GM23338 (cell line): ENCODE measurements at regions not wholly inside any gene's neighbourhood (a gene's known extent, or its start where the extent isn't known, plus 50 kb on each side); places are given as distances from the start of the nearest gene placed in this dataset.

Source experiments
- ATAC-seq: fragments of 200-7000 bp; cut with Tn5 transposase; 3 replicates; pipeline ENCODE4 v1.9.1; 2020
- DNase-seq: peaks from one replicate; pipeline ENCODE4 v3.0.0-alpha.2; 2015; ENCODE audit warnings: low spot score
- H2AFZ ChIP-seq: fragments of 200-600 bp; sonication (generic); 2 replicates; pipeline ENCODE4 v1.8.0; 2016; ENCODE audit warnings: antibody characterized with exemption, mild to moderate bottlenecking, moderate library complexity
- H3F3A ChIP-seq: fragments of 200-600 bp; sonication (generic); replicated peaks from 2 replicates; pipeline ENCODE4 v1.8.0; 2017; ENCODE audit warnings: antibody characterized with exemption, mixed run types, low read depth
- H3K27ac ChIP-seq: fragments of 200-600 bp; sonication (generic); 2 replicates; pipeline ENCODE4 v1.6.1; 2016; ENCODE audit warnings: low read depth
- H3K27me3 ChIP-seq: fragments of 200-600 bp; sonication (generic); 2 replicates; pipeline ENCODE4 v1.8.0; 2016; ENCODE audit warnings: mild to moderate bottlenecking, mixed run types, moderate library complexity; ENCODE audit not compliant: insufficient read depth
- H3K36me3 ChIP-seq: fragments of 200-600 bp; sonication (generic); 2 replicates; pipeline ENCODE4 v1.8.0; 2016; ENCODE audit warnings: mild to moderate bottlenecking; ENCODE audit not compliant: insufficient read depth
- H3K4me1 ChIP-seq: fragments of 200-600 bp; sonication (generic); 2 replicates; pipeline ENCODE4 v1.8.0; 2016; ENCODE audit warnings: mild to moderate bottlenecking, moderate library complexity; ENCODE audit not compliant: insufficient read depth
- H3K4me2 ChIP-seq: fragments of 200-600 bp; sonication (generic); 2 replicates; pipeline ENCODE4 v1.7.1; 2017; ENCODE audit warnings: mixed run types
- H3K4me3 ChIP-seq: fragments of 200-600 bp; sonication (generic); 2 replicates; pipeline ENCODE4 v1.6.1; 2016; ENCODE audit warnings: mixed run types
- H3K79me2 ChIP-seq: fragments of 200-600 bp; sonication (generic); replicated peaks from 2 replicates; pipeline ENCODE4 v1.8.0; 2017; ENCODE audit warnings: mild to moderate bottlenecking; ENCODE audit not compliant: insufficient read depth
- H3K9me2 ChIP-seq: fragments of 200-600 bp; sonication (generic); 2 replicates; pipeline ENCODE4 v1.8.0; 2017; ENCODE audit not compliant: insufficient read depth
- H4K20me1 ChIP-seq: fragments of 200-600 bp; sonication (generic); replicated peaks from 2 replicates; pipeline ENCODE4 v1.8.0; 2017; ENCODE audit warnings: mild to moderate bottlenecking; ENCODE audit not compliant: insufficient read depth
- H3K27ac Mint-ChIP-seq: 2 replicates; pipeline ENCODE4 v1.8.0; 2020; ENCODE audit warnings: inconsistent platforms, mild to moderate bottlenecking, moderate library complexity, mixed read lengths
- H3K27me3 Mint-ChIP-seq: 3 replicates; pipeline ENCODE4 v1.8.0; 2022; ENCODE audit warnings: low read depth, mild to moderate bottlenecking, moderate library complexity, mixed read lengths, inconsistent platforms; ENCODE audit not compliant: insufficient read depth, poor library complexity
- H3K36me3 Mint-ChIP-seq: 3 replicates; pipeline ENCODE4 v1.8.0; 2021; ENCODE audit warnings: low read depth, mild to moderate bottlenecking, inconsistent platforms, moderate library complexity, mixed read lengths
- H3K4me1 Mint-ChIP-seq: 3 replicates; pipeline ENCODE4 v1.8.0; 2020; ENCODE audit warnings: mild to moderate bottlenecking, inconsistent platforms, mixed read lengths
- H3K4me3 Mint-ChIP-seq: 3 replicates; pipeline ENCODE4 v1.8.0; 2021; ENCODE audit warnings: moderate library complexity, mild to moderate bottlenecking, inconsistent platforms, mixed read lengths
- H3K9me3 Mint-ChIP-seq: 3 replicates; pipeline ENCODE4 v1.8.0; 2020; ENCODE audit warnings: moderate library complexity, mild to moderate bottlenecking, inconsistent platforms, mixed read lengths
- CREB1 ChIP-seq: fragments of 250-450 bp; sonication (Bioruptor Pico); IDR thresholded peaks from 2 replicates; pipeline ENCODE4 v1.5.0; 2020; ENCODE audit warnings: low read depth, mild to moderate bottlenecking, moderate library complexity
- CTCF ChIP-seq, 2 experiments: fragments of 200-600 bp in 1 of 2; sonication (generic) in 1 of 2; conservative IDR thresholded peaks; 2 replicates each; pipeline versions ENCODE4 v1.5.1 to v1.6.1; 2016 to 2017; ENCODE audit warnings: antibody characterized with exemption in 2 of 2, low read depth in 2 of 2, mild to moderate bottlenecking in 2 of 2, moderate library complexity in 1 of 2
- ETS1 ChIP-seq: IDR thresholded peaks from 2 replicates; pipeline ENCODE4 v1.6.1; 2016; ENCODE audit warnings: antibody characterized with exemption
- EZH2 ChIP-seq: fragments of 200-600 bp; sonication (generic); IDR thresholded peaks from one replicate; pipeline ENCODE4 v1.8.0; 2017; ENCODE audit warnings: antibody characterized with exemption, mild to moderate bottlenecking, low read depth; ENCODE audit not compliant: unreplicated experiment
- EZH2phosphoT487 ChIP-seq: fragments of 200-600 bp; sonication (generic); IDR thresholded peaks from one replicate; pipeline ENCODE4 v1.8.1; 2018; ENCODE audit warnings: antibody characterized with exemption; ENCODE audit not compliant: unreplicated experiment
- JUNB ChIP-seq: IDR thresholded peaks from one replicate; pipeline ENCODE4 v1.6.1; 2016; ENCODE audit warnings: antibody characterized with exemption; ENCODE audit not compliant: unreplicated experiment
- NANOG ChIP-seq: IDR thresholded peaks from 2 replicates; pipeline ENCODE4 v1.6.1; 2016; ENCODE audit warnings: antibody characterized with exemption, borderline replicate concordance
- POLR2AphosphoS5 ChIP-seq: IDR thresholded peaks from 2 replicates; pipeline ENCODE4 v1.6.1; 2016; ENCODE audit warnings: antibody characterized with exemption, low read depth
- REST ChIP-seq: IDR thresholded peaks from one replicate; pipeline ENCODE4 v1.6.1; 2018; ENCODE audit warnings: antibody characterized with exemption; ENCODE audit not compliant: unreplicated experiment
- STAT1 ChIP-seq: IDR thresholded peaks from one replicate; pipeline ENCODE4 v1.6.1; 2016; ENCODE audit warnings: antibody characterized with exemption; ENCODE audit not compliant: unreplicated experiment
- ZNF114 ChIP-seq: fragments of 250-450 bp; sonication (Bioruptor Pico); IDR thresholded peaks from 2 replicates; pipeline ENCODE4 v1.5.0; 2020; ENCODE audit warnings: mild to moderate bottlenecking, moderate library complexity
- ZNF331 ChIP-seq: fragments of 250-450 bp; sonication (Bioruptor Pico); IDR thresholded peaks from 2 replicates; pipeline ENCODE4 v1.5.0; 2020; ENCODE audit warnings: low read depth, mild to moderate bottlenecking, moderate library complexity
- ZNF462 ChIP-seq: fragments of 250-450 bp; sonication (Bioruptor Pico); IDR thresholded peaks from 2 replicates; pipeline ENCODE4 v1.5.0; 2020; ENCODE audit warnings: mild to moderate bottlenecking, moderate library complexity

DNA sequence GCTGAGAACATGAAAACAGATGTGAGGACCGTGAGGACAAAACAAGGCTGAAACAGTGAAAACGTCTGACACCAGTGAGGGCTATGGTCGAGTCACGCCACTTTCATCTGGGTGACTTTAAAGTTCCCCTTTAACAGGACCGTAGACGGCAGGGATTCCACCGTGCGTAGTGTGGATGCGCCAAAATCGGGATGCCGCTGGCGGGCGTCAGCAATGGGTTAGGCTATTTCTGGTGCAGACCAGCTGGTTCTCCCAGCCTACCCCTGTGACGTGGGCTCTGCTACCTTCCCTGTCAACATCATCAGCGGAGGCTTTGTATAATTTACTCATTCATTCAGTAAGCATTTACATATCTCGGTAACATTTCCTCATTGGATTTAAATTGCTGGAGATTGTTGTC, 246.6 kb upstream of the AJAP1 start (continued):
- TF ChIP-seq EZH2, result no peak
- no peak for TF ChIP-seq REST
- TF ChIP-seq ZNF114 (CRISPR knock-in tag), result no peak
- TF ChIP-seq CTCF (conservative IDR thresholded peaks at IDR 0.05; ENCODE audit: low read depth in 2 of 2), result no peak
- TF ChIP-seq JUNB, result no peak

- no peak overlapping the region for H3K27ac Mint-ChIP-seq
- Histone ChIP-seq H3K4me1 (no peaks in the 10 kb centered on the region), H3K79me2 (no peaks in the 10 kb centered on the region), H3K27ac (no peak overlapping the region), H3K27me3 (no peaks in the 10 kb centered on the region), H3K9me2 (no peaks in the 10 kb centered on the region), H4K20me1 (no peaks in the 10 kb centered on the region), H2AFZ (no peak overlapping the region), H3K4me2 (no peak overlapping the region), H3K4me3 (no peak overlapping the region), H3K36me3 (no peaks in the 10 kb centered on the region; the same call in 1 of the 2 replicates), H3F3A (no peaks in the 10 kb centered on the region)
- no peak for DNase-seq
- H3K9me3 Mint-ChIP-seq, result peaks cover 97% of the 10 kb centered on the region
- ATAC-seq, result no peak
- H3K27me3 Mint-ChIP-seq, result peaks cover 7% of the 10 kb centered on the region
- H3K4me1 Mint-ChIP-seq, result no peaks in the 10 kb centered on the region
- no peak overlapping the region for H3K4me3 Mint-ChIP-seq
- H3K36me3 Mint-ChIP-seq, result peaks cover 33% of the 10 kb centered on the region
- TF ChIP-seq EZH2phosphoT487 (no peak), POLR2AphosphoS5 (no peak), EZH2 (no peak), NANOG (no peak), JUNB (no peak), CREB1 (no peak), ZNF331 (CRISPR knock-in tag) (no peak), ETS1 (no peak), STAT1 (no peak), ZNF462 (CRISPR knock-in tag) (no peak), ZNF114 (CRISPR knock-in tag) (no peak)
Observed at GRCh38 chr1:4408380-4408779, 246.0 kb upstream of the AJAP1 start.
